GM19395 (cell line): ENCODE measurements at regions not wholly inside any gene's neighbourhood (a gene's known extent, or its start where the extent isn't known, plus 50 kb on each side); places are given as distances from the start of the nearest gene placed in this dataset.

Experiments
- ATAC-seq: cut with Tn5 transposase; IDR thresholded peaks from one replicate; pipeline ENCODE4 v1.9.1; 2021; ENCODE audit warnings: mild to moderate bottlenecking, moderate library complexity; ENCODE audit not compliant: unreplicated experiment

GRCh38 chr2:118791483-118791882 is 56.0 kb downstream of the EN1 start:
- ATAC-seq, result no peak

DNA sequence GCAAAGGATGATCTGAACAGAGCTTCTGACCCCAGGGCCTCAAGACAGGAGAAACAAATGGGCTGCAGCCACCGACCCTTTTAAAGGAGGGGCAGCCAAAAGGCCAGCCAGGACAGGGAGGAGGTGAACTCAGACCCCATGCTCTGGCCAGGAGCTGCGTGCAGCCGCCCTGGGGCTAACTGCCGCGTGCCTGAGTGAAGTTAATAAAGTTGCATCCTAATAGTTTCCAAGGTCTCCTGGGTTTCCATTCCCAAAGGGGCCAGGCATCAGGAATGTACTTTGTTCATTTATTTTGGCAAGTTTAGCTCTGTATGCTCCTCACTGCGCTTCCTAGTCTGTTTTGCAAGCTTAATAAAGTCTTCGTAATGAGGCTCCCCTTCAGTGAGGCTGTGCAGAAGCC is 60.7 kb downstream of the EN1 start:
- ATAC-seq, result no peak

DNA sequence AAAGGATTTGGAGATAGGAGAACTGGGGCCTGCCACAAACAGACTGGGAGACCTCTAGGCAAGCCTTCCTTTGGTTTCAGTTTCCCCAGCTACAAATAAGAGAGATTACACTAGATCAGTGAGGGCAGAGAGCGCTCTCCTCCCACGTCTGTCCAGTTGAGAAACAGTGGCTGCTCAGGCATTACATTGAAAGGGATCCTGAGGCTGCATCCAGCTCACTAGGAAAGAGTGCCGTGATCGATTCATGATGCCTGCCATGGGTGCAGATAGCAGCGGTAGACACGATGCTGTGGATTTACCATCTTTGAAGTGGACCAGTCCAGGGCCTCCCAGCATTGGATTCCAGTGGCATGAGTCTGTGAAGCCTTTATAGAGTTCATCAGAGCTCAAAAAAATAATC is 62.6 kb downstream of the EN1 start:
- ATAC-seq, result no peak

GRCh38 chr2:118779362-118779761 is 68.1 kb downstream of the EN1 start:
- ATAC-seq, result no peak

- ATAC-seq, result peak; percentile 66
These were observed 72.9 kb downstream of the EN1 start for GRCh38 chr2:118774458-118775133.

DNA sequence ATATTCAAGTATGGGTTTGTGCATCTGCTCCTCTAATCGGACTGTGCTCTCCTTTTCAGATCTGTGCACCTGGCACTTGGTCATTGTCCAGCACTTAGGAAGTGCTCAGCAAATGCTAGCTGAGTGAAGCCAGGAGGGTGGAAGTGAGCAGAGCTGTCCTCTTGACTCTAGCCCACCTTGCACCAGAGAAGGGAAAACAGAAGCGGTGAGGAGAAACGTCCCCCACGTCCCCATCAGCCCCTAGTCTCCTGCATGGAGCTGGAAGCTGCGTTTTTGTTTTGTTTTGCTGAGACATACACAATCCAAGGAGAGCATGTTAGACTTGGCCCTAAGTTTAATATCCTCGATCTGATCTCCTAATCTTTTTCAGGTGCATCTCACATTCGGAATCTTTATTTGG is 73.6 kb downstream of the EN1 start:
- ATAC-seq, result no peak

GRCh38 chr2:118772487-118773200 is 74.8 kb downstream of the EN1 start:
- no peak for ATAC-seq

DNA sequence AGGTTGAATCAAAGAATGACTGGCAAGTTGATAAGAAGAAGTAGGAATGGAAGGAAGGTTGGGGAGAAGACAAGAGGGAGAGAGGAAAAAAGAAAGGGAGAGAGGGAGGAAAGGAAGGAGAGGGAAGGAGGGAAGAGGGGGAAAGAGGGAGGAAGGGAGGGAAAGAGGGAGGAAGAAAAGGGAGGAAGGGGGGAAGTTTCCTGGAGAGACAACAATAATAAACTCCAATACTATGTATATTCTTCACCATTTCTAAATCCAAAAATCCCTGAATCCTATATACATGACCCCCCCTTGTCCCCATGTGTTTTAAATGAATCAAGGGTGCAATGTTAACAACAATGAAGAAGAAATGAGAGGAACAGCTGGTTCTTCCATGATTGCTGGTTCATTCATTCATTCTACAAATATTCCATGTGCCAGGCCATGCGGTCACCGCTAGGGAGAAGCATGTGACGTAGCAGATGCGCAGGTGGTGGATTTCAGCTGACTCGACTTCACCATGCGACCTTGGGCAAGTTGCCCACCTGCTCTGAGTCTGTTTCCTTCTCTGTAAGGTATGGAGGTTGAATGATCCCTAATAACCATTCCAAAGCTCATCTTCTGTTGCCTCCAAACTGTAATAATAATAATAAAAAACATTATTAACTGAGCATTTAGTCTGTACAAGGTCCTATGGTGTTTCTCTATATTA is 77.6 kb downstream of the EN1 start:
- ATAC-seq, result no peak

GRCh38 chr2:118766871-118767270 is 80.6 kb downstream of the EN1 start:
- ATAC-seq, result no peak

DNA sequence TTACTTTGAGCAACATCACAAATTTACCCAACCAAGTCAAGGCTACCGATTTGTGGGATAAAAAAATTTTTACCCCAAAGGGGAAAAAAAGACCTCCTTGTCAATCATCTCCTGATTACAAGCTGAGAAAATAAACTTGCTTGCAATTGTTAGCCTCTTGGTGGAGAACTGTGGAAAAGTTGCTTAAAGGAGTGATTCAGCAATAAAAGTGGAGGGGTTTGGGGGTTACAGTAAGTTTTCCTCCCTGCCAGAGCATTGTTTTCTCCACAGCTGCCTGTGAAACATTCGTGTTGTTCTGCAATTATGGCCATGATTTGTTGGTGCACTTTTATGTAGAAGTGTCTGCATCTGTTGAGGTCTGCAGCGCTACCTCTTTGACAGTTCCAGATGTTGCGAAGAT is 82.6 kb downstream of the EN1 start:
- ATAC-seq, result no peak

GRCh38 chr2:118763797-118764196 is 83.7 kb downstream of the EN1 start:
- no peak for ATAC-seq

DNA sequence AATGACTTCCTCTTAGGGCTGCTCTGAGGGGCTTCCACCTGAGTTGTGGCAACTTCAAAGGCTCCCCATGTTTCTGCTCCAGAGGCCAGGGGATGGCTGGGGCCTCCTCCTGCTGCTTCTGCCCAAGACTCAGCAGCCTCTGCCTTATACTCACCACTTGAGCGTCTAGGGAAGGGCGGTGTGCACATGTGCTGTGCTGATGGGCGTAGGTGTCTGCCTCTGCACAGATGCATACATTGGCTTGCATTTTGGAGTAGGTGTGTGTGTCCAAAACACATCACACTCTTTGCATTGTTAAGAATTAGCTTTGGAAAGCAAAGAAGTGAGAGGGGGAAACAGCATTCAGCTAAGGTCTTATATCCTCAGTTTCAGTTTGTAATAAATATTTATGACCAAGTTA is 85.2 kb downstream of the EN1 start:
- no peak for ATAC-seq

- no peak for ATAC-seq
These were observed 85.7 kb downstream of the EN1 start for GRCh38 chr2:118761771-118762170.

DNA sequence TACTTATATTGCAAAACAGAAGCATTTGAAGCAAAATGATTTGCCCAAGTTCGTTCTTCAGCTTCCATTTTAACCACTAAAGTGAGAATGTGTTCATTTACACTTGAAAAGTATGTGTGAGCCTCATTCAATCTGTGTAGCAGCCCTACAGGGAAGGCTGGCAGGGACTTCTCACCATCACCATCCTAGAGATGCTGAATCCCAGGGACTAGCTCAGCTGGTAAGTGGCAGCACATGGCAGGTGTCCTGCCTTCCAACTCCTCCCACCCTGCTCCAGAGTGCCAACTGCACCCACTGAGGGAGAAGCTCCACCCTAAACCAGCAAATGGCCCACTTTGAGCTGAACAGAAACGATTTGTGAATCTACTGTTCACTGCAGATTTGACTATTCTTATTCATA is 91.5 kb downstream of the EN1 start:
- no peak for ATAC-seq

- ATAC-seq, result no peak
These were observed 92.1 kb downstream of the EN1 start for GRCh38 chr2:118755384-118755783.

- ATAC-seq, result no peak
These were observed 94.6 kb downstream of the EN1 start for GRCh38 chr2:118752762-118753429.

DNA sequence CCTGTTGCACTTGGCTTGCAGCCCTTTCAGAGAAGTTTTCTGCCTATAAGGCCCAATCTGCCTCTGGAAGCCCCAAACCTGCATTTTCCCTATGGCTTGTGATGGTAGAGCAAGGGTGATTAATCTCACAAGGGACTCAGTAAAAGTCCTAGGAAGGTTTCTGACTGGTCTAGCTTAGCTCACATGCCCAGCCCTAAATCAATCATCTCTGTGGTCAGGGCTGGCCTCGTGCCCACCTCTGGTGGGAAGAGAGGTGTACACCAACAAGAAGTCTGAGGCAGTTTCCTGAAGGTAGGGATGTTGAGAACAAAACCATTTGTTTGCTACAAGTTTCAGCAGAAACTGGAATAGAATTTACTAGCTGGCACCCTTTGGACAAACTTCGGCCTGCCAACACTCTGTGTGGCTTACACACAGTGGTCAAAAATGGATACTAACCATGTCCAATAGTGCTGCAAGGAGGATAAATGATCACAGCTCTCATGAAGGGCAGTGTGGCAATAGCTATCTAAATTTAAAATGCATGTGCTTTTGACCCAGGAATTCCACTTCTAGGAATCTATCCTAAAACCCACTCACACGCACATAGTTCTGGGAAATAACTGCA is 96.4 kb downstream of the EN1 start:
- no peak for ATAC-seq

DNA sequence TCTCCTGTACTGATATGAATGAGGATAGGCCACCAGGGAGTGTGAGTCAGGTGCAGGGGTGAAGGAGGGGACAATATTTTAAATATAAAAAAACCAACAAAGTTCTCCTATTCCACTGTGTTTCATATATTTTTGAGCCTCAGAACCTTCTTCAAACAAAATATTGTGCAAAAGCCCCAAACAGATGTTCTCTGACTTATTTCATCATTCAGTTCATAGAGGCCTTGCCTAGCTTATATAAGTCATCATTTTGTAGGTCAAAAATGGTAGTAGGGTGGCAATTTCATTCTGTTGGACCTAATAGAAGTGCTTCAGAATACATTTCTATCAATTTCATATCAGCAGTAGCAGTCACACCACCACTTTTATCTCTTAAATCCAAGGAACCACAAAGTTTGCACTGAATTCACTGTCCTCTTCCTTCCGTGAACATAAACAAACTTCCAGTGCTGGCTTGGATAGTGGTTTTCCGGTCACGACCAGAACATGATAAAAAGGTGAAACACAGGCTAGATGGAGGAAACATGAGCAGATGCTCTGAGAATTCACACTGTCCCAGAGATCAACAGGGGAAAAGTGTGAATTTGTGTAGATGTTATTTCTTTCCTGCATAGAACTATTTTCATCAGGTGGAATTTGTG is 99.1 kb downstream of the EN1 start:
- no peak for ATAC-seq

GRCh38 chr2:118747637-118748036 is 99.8 kb downstream of the EN1 start:
- no peak for ATAC-seq

DNA sequence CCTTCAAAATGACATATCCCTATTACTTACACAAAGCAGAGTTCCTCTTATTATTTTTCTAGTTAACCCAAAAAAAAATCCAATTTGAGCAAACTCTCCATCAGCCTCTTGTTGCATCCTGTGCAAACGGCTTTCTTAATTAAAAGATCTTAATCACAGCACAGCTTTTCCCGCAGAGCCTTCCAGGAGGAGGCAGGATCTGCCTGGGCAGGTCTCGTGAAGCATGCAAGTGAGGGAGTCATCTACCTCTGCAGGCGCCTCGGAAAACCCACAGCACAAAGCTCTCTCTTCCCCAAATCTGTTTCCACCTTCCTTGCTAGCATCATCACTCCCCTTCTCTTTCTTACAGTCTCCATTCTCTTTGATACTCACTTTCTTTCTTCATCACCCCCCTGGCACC is 100.4 kb downstream of the EN1 start:
- no peak for ATAC-seq
